Right lobe of liver (tissue), 4 donors: ENCODE measurements at regions not wholly inside any gene's neighbourhood (a gene's known extent, or its start where the extent isn't known, plus 50 kb on each side); places are given as distances from the start of the nearest gene placed in this dataset.

Experiments used
- CTCF ChIP-seq, 4 donors: fragments of 200-600 bp in 3 of 4; fragments of 450-650 bp in 1 of 4; IDR thresholded peaks; one replicate each; pipeline versions ENCODE4 v1.5.1 to v1.8.0; 2016 to 2022; ENCODE audit warnings: antibody characterized with exemption in 4 of 4, mild to moderate bottlenecking in 2 of 4
- POLR2A ChIP-seq: fragments of 450-650 bp; IDR thresholded peaks from one replicate; pipeline ENCODE4 v1.6.1; 2017; ENCODE audit warnings: antibody characterized with exemption, mild to moderate bottlenecking
- donor health status: DM: no; HTN: no; CAD: no.
- donor health status: DM: no; HTN: no; CAD: no.
- donor health status: DM: no; HTN: yes; CAD: no.

- TF ChIP-seq CTCF (IDR thresholded peaks at IDR 0.05) (no peak), POLR2A (no peak)
Measured at GRCh38 chr1:105122041-105122440, 1372.3 kb downstream of the AMY1C start.
